DLD1 (cell line): ENCODE measurements at regions not wholly inside any gene's neighbourhood (a gene's known extent, or its start where the extent isn't known, plus 50 kb on each side); places are given as distances from the start of the nearest gene placed in this dataset.

Experiments used
- in situ Hi-C: cut with HindIII; loops from 2 replicates; pipeline ENCODE4 v1.10.0; 2017; ENCODE audit warnings: low sequenced_read_pairs

DNA sequence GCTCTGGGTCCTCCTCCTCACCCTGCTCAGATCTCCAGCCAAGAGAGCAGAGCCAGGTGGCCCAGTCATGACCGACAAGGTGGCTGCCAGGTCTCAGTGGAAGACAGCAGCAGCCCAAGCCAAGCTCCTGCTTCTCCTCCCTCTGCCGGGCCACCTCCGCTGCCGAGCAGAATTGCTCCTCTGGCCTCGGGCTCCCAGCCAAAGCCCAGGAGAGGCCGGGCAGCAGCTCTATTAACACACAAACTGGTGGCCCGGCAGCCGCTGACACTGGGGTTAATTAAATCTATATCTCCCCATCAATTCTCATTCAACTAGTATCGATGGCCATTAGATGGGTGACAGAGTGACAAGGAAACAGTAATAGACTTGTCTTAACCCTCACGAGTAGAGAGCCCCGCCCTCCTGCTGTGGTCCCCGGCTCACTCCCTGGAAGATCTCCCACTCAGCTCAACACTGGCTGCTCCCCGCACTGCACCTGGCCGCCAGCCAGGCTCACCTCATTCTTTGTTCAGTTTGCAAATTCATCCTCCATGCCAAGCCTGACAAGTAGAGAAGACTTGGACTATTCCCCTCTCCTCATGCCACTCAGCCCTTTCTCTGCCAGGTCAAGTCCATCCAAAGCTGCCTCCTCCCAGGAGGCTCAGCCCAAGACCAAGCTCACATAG, 74.1 kb upstream of the UNC5B start:
- in situ Hi-C loops, result no loop called here

- in situ Hi-C loops, result no loop called here
Measured at GRCh38 chr10:71141528-71141927, 70.8 kb upstream of the UNC5B start.

DNA sequence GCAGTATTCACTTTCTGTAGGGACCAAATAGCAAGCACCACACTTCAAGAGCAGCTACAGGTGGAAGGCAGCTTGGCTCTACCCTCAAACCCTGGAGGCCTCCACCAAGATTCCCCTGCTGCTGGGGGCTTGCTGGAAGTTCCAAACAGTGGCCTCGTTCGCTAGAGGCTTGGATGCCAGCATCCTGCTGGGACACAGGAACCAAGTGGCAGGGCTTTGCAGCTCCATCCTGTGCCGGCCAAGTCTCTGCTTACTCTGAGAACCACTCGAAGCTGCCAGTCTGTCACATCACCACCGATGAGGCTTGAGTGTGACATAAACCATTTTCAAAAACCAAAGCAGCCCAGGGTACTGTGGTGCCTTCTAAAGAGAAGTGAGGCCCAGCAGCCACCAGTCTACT, 69.2 kb upstream of the UNC5B start:
- in situ Hi-C loops, result no loop called here

- in situ Hi-C loops, result no loop called here
Measured at GRCh38 chr10:71143610-71144009, 68.8 kb upstream of the UNC5B start.

DNA sequence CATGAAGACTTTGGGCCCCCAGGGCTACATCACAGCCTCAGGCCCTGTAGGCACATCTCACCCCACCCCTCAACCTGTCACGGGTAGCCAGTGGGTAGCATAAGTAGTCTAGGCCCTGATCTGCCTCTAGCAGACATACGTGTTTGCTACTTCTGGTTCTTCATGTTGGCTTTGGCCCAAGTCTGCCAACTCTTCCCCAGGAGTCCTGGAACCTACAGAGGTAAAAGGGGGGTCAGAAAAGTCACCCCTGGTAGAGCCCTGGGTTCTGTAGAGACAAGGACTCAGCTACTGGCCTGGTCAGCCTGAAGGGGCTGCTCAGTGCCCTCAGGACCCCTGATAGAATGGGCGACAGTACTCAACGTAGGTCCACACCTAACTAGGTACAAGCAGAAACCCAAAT, 67.5 kb upstream of the UNC5B start:
- in situ Hi-C loops, result no loop called here

GRCh38 chr10:71145352-71145945, 66.9 kb upstream of the UNC5B start:
- in situ Hi-C loops, result no loop called here

DNA sequence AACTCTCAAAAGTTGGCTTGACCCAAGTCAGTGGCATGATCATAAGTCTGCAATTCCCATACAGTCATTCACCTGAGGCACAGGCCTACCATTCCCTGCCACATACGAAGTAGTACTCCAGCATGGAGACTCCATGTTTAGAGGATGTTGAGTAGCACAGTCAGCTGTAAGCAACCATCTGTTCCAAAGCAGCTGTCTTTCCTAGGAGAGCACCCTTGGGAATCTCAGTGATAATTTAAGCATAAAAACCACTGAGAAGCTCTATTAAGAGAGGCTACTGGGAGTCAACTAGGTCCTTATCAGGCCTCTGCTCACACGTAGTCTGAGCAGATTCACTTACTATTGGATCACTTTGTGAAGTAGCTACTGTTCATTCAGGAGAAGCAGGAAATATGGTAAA, 61.6 kb upstream of the UNC5B start:
- in situ Hi-C loops, result no loop called here

DNA sequence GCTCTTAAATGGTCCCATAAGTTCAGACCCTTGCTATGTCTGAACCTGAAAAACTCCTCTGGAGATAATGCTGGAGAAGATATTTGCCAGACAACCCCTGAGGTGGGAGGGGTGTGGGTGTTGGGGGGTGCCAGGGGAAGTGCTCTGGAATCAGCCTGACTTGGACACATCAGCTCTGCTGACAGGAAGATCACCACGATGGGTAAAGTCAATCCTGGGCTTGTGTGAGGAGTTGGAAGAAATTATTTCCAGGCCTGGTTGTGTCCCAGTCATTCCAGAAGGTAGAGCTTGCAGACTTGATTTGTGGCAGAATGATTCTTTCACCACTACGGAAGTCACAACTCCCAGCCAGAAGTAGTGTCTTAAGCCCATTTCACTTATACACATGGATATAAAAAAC, 60.3 kb upstream of the UNC5B start:
- in situ Hi-C loops, result no loop called here

DNA sequence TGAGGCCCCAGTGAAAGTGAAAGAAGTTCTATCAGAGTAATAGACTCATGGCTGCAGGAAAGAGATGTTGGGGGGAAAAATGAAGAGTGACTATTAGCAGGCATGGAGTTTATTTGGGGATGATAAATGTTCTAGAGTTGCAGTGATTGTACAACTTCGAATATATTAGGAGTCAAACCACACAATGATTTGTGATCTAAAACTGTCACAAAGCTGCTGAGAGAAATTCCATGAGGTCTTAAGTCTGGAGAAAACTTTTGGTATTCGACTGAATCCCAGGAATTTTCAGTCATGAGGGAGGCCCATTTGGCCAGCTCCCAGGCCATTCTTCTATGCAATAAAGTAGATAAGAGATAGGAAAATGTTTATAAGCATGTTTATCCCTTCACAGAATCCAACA, 55.9 kb upstream of the UNC5B start:
- in situ Hi-C loops, result no loop called here

- in situ Hi-C loops, result no loop called here
Measured at GRCh38 chr10:71157435-71157834, 54.9 kb upstream of the UNC5B start.

DNA sequence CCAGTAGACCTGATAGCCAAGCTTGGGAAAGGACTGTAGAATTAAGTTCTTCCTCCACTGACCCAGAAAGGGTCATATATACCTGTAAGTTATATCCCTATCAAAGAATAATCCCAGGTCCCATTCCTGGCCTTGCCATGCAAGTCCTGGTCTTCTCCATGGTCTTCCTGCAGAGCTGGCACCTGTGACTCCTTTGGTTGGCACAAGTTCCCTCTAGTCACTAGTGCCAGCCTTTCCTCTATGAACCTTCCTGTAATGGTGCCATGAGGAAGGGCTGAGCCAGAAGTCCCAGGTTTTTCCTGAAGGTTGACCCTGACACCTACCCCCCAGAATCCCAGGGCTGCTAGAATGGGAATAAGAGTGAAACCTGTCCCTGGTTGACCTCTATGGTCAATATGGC, 54.1 kb upstream of the UNC5B start:
- in situ Hi-C loops, result no loop called here

DNA sequence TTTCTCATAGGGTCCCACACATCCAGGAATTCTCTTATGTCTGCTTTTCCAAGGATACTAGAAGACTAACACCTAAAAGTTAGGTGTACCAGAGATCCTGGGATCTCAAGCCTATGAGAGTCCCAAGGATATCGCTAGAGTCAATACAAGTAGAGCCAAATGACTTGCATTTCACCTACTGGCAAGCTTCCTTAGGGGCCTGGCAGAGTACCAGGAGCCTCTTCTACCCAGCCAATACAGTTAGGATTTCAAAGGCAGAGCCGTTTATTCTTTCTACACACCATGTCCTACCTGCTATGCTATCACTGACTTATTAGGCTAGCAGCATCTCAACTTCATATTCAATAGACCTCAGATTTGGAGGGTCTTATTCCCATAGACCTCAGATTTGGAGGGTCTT, 53.5 kb upstream of the UNC5B start:
- in situ Hi-C loops, result no loop called here

- in situ Hi-C loops, result no loop called here
Measured at GRCh38 chr10:71159892-71160291, 52.5 kb upstream of the UNC5B start.

- in situ Hi-C loops, result no loop called here
Measured at GRCh38 chr10:71161425-71161824, 50.9 kb upstream of the UNC5B start.
